ENCODE measurements at regions not wholly inside any gene's neighbourhood (a gene's known extent, or its start where the extent isn't known, plus 50 kb on each side); places are given as distances from the start of the nearest gene placed in this dataset.

- Histone ChIP-seq H3K79me1 (ENCODE audit: low read depth, low read length) (no peaks in the 10 kb centered on the region), H2BK120ac (ENCODE audit: low read depth, low read length) (no peak overlapping the region), H3K4ac (ENCODE audit: low read length) (no peak overlapping the region), H3K4me2 (ENCODE audit: insufficient read depth, low read length, poor library complexity, severe bottlenecking) (no peak overlapping the region), H2AK5ac (ENCODE audit: low read depth, low read length) (no peak overlapping the region), H2BK12ac (ENCODE audit: low read length) (no peak overlapping the region), H3K9ac (ENCODE audit: low read depth, low read length, poor library complexity) (no peak overlapping the region), H4K91ac (ENCODE audit: low read depth, low read length, poor library complexity) (no peak overlapping the region), H3K18ac (ENCODE audit: low read length) (no peak overlapping the region), H2AFZ (ENCODE audit: low read length) (no peak overlapping the region), H3K9me3 (replicated peaks in 1 of 2; ENCODE audit: control insufficient read depth in 2 of 2, insufficient read depth in 1 of 2, low read depth in 1 of 2, low read length in 2 of 2) (peaks cover 0 to 3% of the 10 kb centered on the region in 2 donors), H2BK15ac (ENCODE audit: low read length) (no peak overlapping the region), H4K8ac (ENCODE audit: low read depth, low read length) (no peak overlapping the region), H3K27ac (replicated peaks; ENCODE audit: low read length) (no peak overlapping the region), H3K36me3 (replicated peaks in 1 of 2; ENCODE audit: control insufficient read depth in 2 of 2, insufficient read depth in 2 of 2, low read length in 2 of 2) (no peaks in the 10 kb centered on the region), H3K4me1 (ENCODE audit: control insufficient read depth in 2 of 2, insufficient read depth in 1 of 2, low read depth in 1 of 2, low read length in 2 of 2) (peaks cover 0 to 2% of the 10 kb centered on the region in 2 donors), H3K23ac (ENCODE audit: low read depth, low read length, poor library complexity) (no peak overlapping the region), H3K14ac (ENCODE audit: low read length) (no peak overlapping the region), H2BK5ac (ENCODE audit: low read length) (no peak overlapping the region), H3K27me3 (ENCODE audit: control insufficient read depth in 3 of 3, insufficient read depth in 3 of 3, low read depth in 1 of 3, low read length in 3 of 3) (no peaks in the 10 kb centered on the region), H3K4me3 (ENCODE audit: low read length in 2 of 2) (no peak overlapping the region)
- WGBS, 2 donors (ENCODE audit: extremely low coverage in 2 of 2, insufficient read length in 2 of 2, insufficient replicate concordance in 1 of 2) = no CpG with 5 or more reads among the region's 5 CpGs
- DNase-seq (ENCODE audit: low spot score) = no peak
Measured at GRCh38 chrX:7253565-7253964, 105.6 kb upstream of the PUDP start.

GRCh38 chrX:7252013-7252610 is 104.2 kb upstream of the PUDP start:
- Histone ChIP-seq H3K27me3 (ENCODE audit: control insufficient read depth in 3 of 3, insufficient read depth in 3 of 3, low read depth in 1 of 3, low read length in 3 of 3) (no peaks in the 10 kb centered on the region), H3K9ac (ENCODE audit: low read depth, low read length, poor library complexity) (no peak overlapping the region), H3K4ac (ENCODE audit: low read length) (no peak overlapping the region), H3K23ac (ENCODE audit: low read depth, low read length, poor library complexity) (no peak overlapping the region), H2BK5ac (ENCODE audit: low read length) (no peak overlapping the region), H3K9me3 (replicated peaks in 1 of 2; ENCODE audit: control insufficient read depth in 2 of 2, insufficient read depth in 1 of 2, low read depth in 1 of 2, low read length in 2 of 2) (peaks cover 0 to 3% of the 10 kb centered on the region in 2 donors), H4K8ac (ENCODE audit: low read depth, low read length) (no peak overlapping the region), H3K27ac (replicated peaks; ENCODE audit: low read length) (no peak overlapping the region), H2BK12ac (ENCODE audit: low read length) (no peak overlapping the region), H3K36me3 (replicated peaks in 1 of 2; ENCODE audit: control insufficient read depth in 2 of 2, insufficient read depth in 2 of 2, low read length in 2 of 2) (no peaks in the 10 kb centered on the region), H3K4me2 (ENCODE audit: insufficient read depth, low read length, poor library complexity, severe bottlenecking) (no peak overlapping the region), H2AK5ac (ENCODE audit: low read depth, low read length) (no peak overlapping the region), H2AFZ (ENCODE audit: low read length) (no peak overlapping the region), H3K4me3 (ENCODE audit: low read length in 2 of 2) (no peak overlapping the region), H3K14ac (ENCODE audit: low read length) (no peak overlapping the region), H4K91ac (ENCODE audit: low read depth, low read length, poor library complexity) (no peak overlapping the region), H2BK15ac (ENCODE audit: low read length) (no peak overlapping the region), H2BK120ac (ENCODE audit: low read depth, low read length) (no peak overlapping the region), H3K4me1 (ENCODE audit: control insufficient read depth in 2 of 2, insufficient read depth in 1 of 2, low read depth in 1 of 2, low read length in 2 of 2) (peaks cover 0 to 2% of the 10 kb centered on the region in 2 donors), H3K79me1 (ENCODE audit: low read depth, low read length) (no peaks in the 10 kb centered on the region), H3K18ac (ENCODE audit: low read length) (no peak overlapping the region)
- no peak for DNase-seq (ENCODE audit: low spot score)
- no CpG with 5 or more reads among the region's 5 CpGs for WGBS, 2 donors (ENCODE audit: extremely low coverage in 2 of 2, insufficient read length in 2 of 2, insufficient replicate concordance in 1 of 2)

GRCh38 chrX:7247346-7247745 is 99.4 kb upstream of the PUDP start:
- Histone ChIP-seq H3K4ac (ENCODE audit: low read length) (no peak overlapping the region), H2BK12ac (ENCODE audit: low read length) (no peak overlapping the region), H3K9me3 (replicated peaks in 1 of 2; ENCODE audit: control insufficient read depth in 2 of 2, insufficient read depth in 1 of 2, low read depth in 1 of 2, low read length in 2 of 2) (no peaks in the 10 kb centered on the region), H4K91ac (ENCODE audit: low read depth, low read length, poor library complexity) (no peak overlapping the region), H3K27me3 (ENCODE audit: control insufficient read depth in 3 of 3, insufficient read depth in 3 of 3, low read depth in 1 of 3, low read length in 3 of 3) (no peaks in the 10 kb centered on the region), H2BK120ac (ENCODE audit: low read depth, low read length) (no peak overlapping the region), H4K8ac (ENCODE audit: low read depth, low read length) (no peak overlapping the region), H2BK5ac (ENCODE audit: low read length) (no peak overlapping the region), H2AFZ (ENCODE audit: low read length) (no peak overlapping the region), H3K23ac (ENCODE audit: low read depth, low read length, poor library complexity) (no peak overlapping the region), H3K27ac (replicated peaks; ENCODE audit: low read length) (no peak overlapping the region), H2BK15ac (ENCODE audit: low read length) (no peak overlapping the region), H3K36me3 (replicated peaks in 1 of 2; ENCODE audit: control insufficient read depth in 2 of 2, insufficient read depth in 2 of 2, low read length in 2 of 2) (no peaks in the 10 kb centered on the region), H3K4me1 (ENCODE audit: control insufficient read depth in 2 of 2, insufficient read depth in 1 of 2, low read depth in 1 of 2, low read length in 2 of 2) (peaks cover 0 to 2% of the 10 kb centered on the region in 2 donors), H3K4me3 (ENCODE audit: low read length in 2 of 2) (no peak overlapping the region), H3K4me2 (ENCODE audit: insufficient read depth, low read length, poor library complexity, severe bottlenecking) (no peak overlapping the region), H3K18ac (ENCODE audit: low read length) (no peak overlapping the region), H3K79me1 (ENCODE audit: low read depth, low read length) (no peaks in the 10 kb centered on the region), H2AK5ac (ENCODE audit: low read depth, low read length) (no peak overlapping the region), H3K9ac (ENCODE audit: low read depth, low read length, poor library complexity) (no peak overlapping the region), H3K14ac (ENCODE audit: low read length) (no peak overlapping the region)
- DNase-seq (ENCODE audit: low spot score) = no peak
- no CpG with 5 or more reads among the region's 2 CpGs for WGBS, 2 donors (ENCODE audit: extremely low coverage in 2 of 2, insufficient read length in 2 of 2, insufficient replicate concordance in 1 of 2)

- Histone ChIP-seq H3K18ac (ENCODE audit: low read length) (no peak overlapping the region), H3K9me3 (replicated peaks in 1 of 2; ENCODE audit: control insufficient read depth in 2 of 2, insufficient read depth in 1 of 2, low read depth in 1 of 2, low read length in 2 of 2) (no peaks in the 10 kb centered on the region), H3K79me1 (ENCODE audit: low read depth, low read length) (no peaks in the 10 kb centered on the region), H2BK5ac (ENCODE audit: low read length) (no peak overlapping the region), H3K23ac (ENCODE audit: low read depth, low read length, poor library complexity) (no peak overlapping the region), H2BK15ac (ENCODE audit: low read length) (no peak overlapping the region), H3K4me1 (ENCODE audit: control insufficient read depth in 2 of 2, insufficient read depth in 1 of 2, low read depth in 1 of 2, low read length in 2 of 2) (no peaks in the 10 kb centered on the region), H4K91ac (ENCODE audit: low read depth, low read length, poor library complexity) (no peak overlapping the region), H3K4me3 (ENCODE audit: low read length in 2 of 2) (no peak overlapping the region), H4K8ac (ENCODE audit: low read depth, low read length) (no peak overlapping the region), H3K27ac (replicated peaks; ENCODE audit: low read length) (no peak overlapping the region), H3K4me2 (ENCODE audit: insufficient read depth, low read length, poor library complexity, severe bottlenecking) (no peak overlapping the region), H3K36me3 (replicated peaks in 1 of 2; ENCODE audit: control insufficient read depth in 2 of 2, insufficient read depth in 2 of 2, low read length in 2 of 2) (no peaks in the 10 kb centered on the region), H2BK12ac (ENCODE audit: low read length) (no peak overlapping the region), H2BK120ac (ENCODE audit: low read depth, low read length) (no peak overlapping the region), H2AK5ac (ENCODE audit: low read depth, low read length) (no peak overlapping the region), H3K27me3 (ENCODE audit: control insufficient read depth in 3 of 3, insufficient read depth in 3 of 3, low read depth in 1 of 3, low read length in 3 of 3) (no peaks in the 10 kb centered on the region), H2AFZ (ENCODE audit: low read length) (no peak overlapping the region), H3K9ac (ENCODE audit: low read depth, low read length, poor library complexity) (no peak overlapping the region), H3K14ac (ENCODE audit: low read length) (no peak overlapping the region), H3K4ac (ENCODE audit: low read length) (no peak overlapping the region)
- DNase-seq (ENCODE audit: low spot score) = no peak
- WGBS, 2 donors (ENCODE audit: extremely low coverage in 2 of 2, insufficient read length in 2 of 2, insufficient replicate concordance in 1 of 2) = no CpG with 5 or more reads among the region's 3 CpGs
Measured at GRCh38 chrX:7244405-7244804, 96.5 kb upstream of the PUDP start.
